SK-N-SH (cell line): ENCODE measurements at regions not wholly inside any gene's neighbourhood (a gene's known extent, or its start where the extent isn't known, plus 50 kb on each side); places are given as distances from the start of the nearest gene placed in this dataset.

Experiments
- CTCF ChIA-PET: fragments of 300-600, 350-600 bp; formaldehyde crosslinking; extraction: SDS; loops from one replicate; lab custom pipeline; 2021; lab: Yijun Ruan, JAX
- POLR2A ChIA-PET: fragments of 350-600 bp; sonication (Branson Sonifier 250); formaldehyde crosslinking; extraction: SDS; loops from one replicate; lab custom pipeline; 2020; ENCODE audit warnings: antibody characterized with exemption, inconsistent platforms; lab: Yijun Ruan, JAX
- DNase-seq: peaks from one replicate; pipeline ENCODE4 v3.0.0; 2012
- H2AFZ ChIP-seq: fragments of 200-600 bp; sonication (generic); 2 replicates; pipeline ENCODE4 v1.8.1; 2016; ENCODE audit warnings: antibody characterized with exemption, mild to moderate bottlenecking, low read depth
- H3F3A ChIP-seq: fragments of 200-600 bp; sonication (generic); replicated peaks from 2 replicates; pipeline ENCODE3; 2016; ENCODE audit warnings: antibody characterized with exemption, mild to moderate bottlenecking; ENCODE audit not compliant: insufficient read depth
- H3K27ac ChIP-seq, 2 experiments: fragments of 200-500 bp in 1 of 2; fragments of 200-600 bp in 1 of 2; sonication (Bioruptor generic) in 1 of 2; sonication (generic), shearing (Covaris generic) in 1 of 2; 2 replicates each; pipeline versions ENCODE4 v1.5.1 to v1.6.1; 2014 to 2016; ENCODE audit warnings: low read depth in 2 of 2, inconsistent platforms in 1 of 2, low read length in 1 of 2, mild to moderate bottlenecking in 1 of 2, mixed read lengths in 1 of 2
- H3K27me3 ChIP-seq: fragments of 200-600 bp; sonication (generic), shearing (Covaris generic); 2 replicates; pipeline ENCODE4 v1.6.1; 2016; ENCODE audit warnings: mixed run types; ENCODE audit not compliant: insufficient read depth
- H3K36me3 ChIP-seq, 2 experiments: fragments of 200-500 bp in 1 of 2; fragments of 200-600 bp in 1 of 2; sonication (Bioruptor generic) in 1 of 2; sonication (generic) in 1 of 2; replicated peaks in 1 of 2; 2 replicates each; pipeline versions ENCODE3 to v1.5.1; 2014 to 2016; ENCODE audit warnings: low read length in 1 of 2, mild to moderate bottlenecking in 1 of 2; ENCODE audit not compliant: insufficient read depth in 2 of 2, control insufficient read depth in 1 of 2
- H3K4me1 ChIP-seq, 2 experiments: fragments of 200-500 bp in 1 of 2; fragments of 200-600 bp in 1 of 2; sonication (Bioruptor generic) in 1 of 2; sonication (generic), shearing (Covaris generic) in 1 of 2; 2 replicates each; pipeline versions ENCODE4 v1.5.1 to v1.6.1; 2014 to 2016; ENCODE audit warnings: low read depth in 1 of 2, low read length in 1 of 2, mixed run types in 1 of 2; ENCODE audit not compliant: insufficient read depth in 2 of 2, control insufficient read depth in 1 of 2
- H3K4me2 ChIP-seq: fragments of 200-600 bp; sonication (generic), shearing (Covaris generic); 2 replicates; pipeline ENCODE4 v1.6.1; 2017; ENCODE audit warnings: mixed run types
- H3K4me3 ChIP-seq, 2 experiments: fragments of 200-500 bp in 1 of 2; fragments of 200-600 bp in 1 of 2; sonication (Bioruptor generic) in 1 of 2; sonication (generic), shearing (Covaris generic) in 1 of 2; 2 replicates each; pipeline versions ENCODE4 v1.5.1 to v1.8.1; 2014 to 2016; ENCODE audit warnings: low read depth in 2 of 2, inconsistent platforms in 1 of 2, low read length in 1 of 2, mild to moderate bottlenecking in 1 of 2, mixed read lengths in 1 of 2, moderate library complexity in 1 of 2
- H3K79me2 ChIP-seq: fragments of 200-600 bp; sonication (generic); 2 replicates; pipeline ENCODE4 v1.8.1; 2017; ENCODE audit warnings: mild to moderate bottlenecking; ENCODE audit not compliant: insufficient read depth
- H3K9ac ChIP-seq: fragments of 200-600 bp; sonication (generic); 2 replicates; pipeline ENCODE4 v1.6.1; 2017; ENCODE audit warnings: mixed run types
- H3K9me2 ChIP-seq: fragments of 200-600 bp; sonication (generic); 2 replicates; pipeline ENCODE4 v1.6.1; 2017; ENCODE audit warnings: mixed run types
- H3K9me3 ChIP-seq: fragments of 200-600 bp; sonication (generic); 2 replicates; pipeline ENCODE4 v1.6.1; 2017; ENCODE audit warnings: mixed run types, mild to moderate bottlenecking, moderate library complexity
- H4K20me1 ChIP-seq: fragments of 200-600 bp; sonication (generic); 2 replicates; pipeline ENCODE4 v1.6.1; 2017; ENCODE audit warnings: mild to moderate bottlenecking, mixed run types; ENCODE audit not compliant: insufficient read depth
- EP300 ChIP-seq, 2 experiments: IDR thresholded peaks; 2 replicates each; pipeline versions ENCODE4 v1.4.0 to v1.6.1; 2012; ENCODE audit warnings: borderline replicate concordance in 1 of 2, low read depth in 1 of 2, low read length in 1 of 2
- FOSL2 ChIP-seq: IDR thresholded peaks from 2 replicates; pipeline ENCODE4 v1.4.0; 2012; ENCODE audit warnings: low read depth, mild to moderate bottlenecking, moderate library complexity, borderline replicate concordance
- FOXM1 ChIP-seq: IDR thresholded peaks from 2 replicates; pipeline ENCODE4 v1.4.0; 2012; ENCODE audit warnings: low read depth, mild to moderate bottlenecking
- GATA2 ChIP-seq: sonication (generic); formaldehyde crosslinking; IDR thresholded peaks from 2 replicates; pipeline ENCODE4 v1.5.0; 2020; ENCODE audit warnings: mild to moderate bottlenecking, missing genetic modification reagents
- IRF3 ChIP-seq: fragments of 150-350 bp; IDR thresholded peaks from 2 replicates; pipeline ENCODE4 v1.6.1; 2016; ENCODE audit warnings: mild to moderate bottlenecking, low read depth, low read length
- MAX ChIP-seq: IDR thresholded peaks from 2 replicates; pipeline ENCODE4 v1.4.0; 2012; ENCODE audit warnings: low read depth
- NFIC ChIP-seq: IDR thresholded peaks from 2 replicates; pipeline ENCODE4 v1.4.0; 2012; ENCODE audit warnings: borderline replicate concordance
- POLR2AphosphoS5 ChIP-seq: IDR thresholded peaks from 2 replicates; pipeline ENCODE4 v1.6.1; 2012; ENCODE audit warnings: low read depth, low read length
- RCOR1 ChIP-seq: fragments of 150-350 bp; IDR thresholded peaks from 2 replicates; pipeline ENCODE4 v1.6.1; 2017; ENCODE audit warnings: antibody characterized with exemption, low read length
- REST ChIP-seq: IDR thresholded peaks from 2 replicates; pipeline ENCODE4 v1.6.1; 2012; ENCODE audit warnings: mild to moderate bottlenecking, low read depth, low read length, moderate library complexity
- SMC3 ChIP-seq: IDR thresholded peaks from 2 replicates; pipeline ENCODE4 v1.6.1; 2012; ENCODE audit warnings: low read depth, low read length, improper control_type of control experiment
- TAF1 ChIP-seq: IDR thresholded peaks from 2 replicates; pipeline ENCODE4 v1.6.1; 2012; ENCODE audit warnings: low read depth, mild to moderate bottlenecking, low read length, moderate library complexity, borderline replicate concordance
- TCF12 ChIP-seq: IDR thresholded peaks from 2 replicates; pipeline ENCODE4 v1.4.0; 2012
- USF2 ChIP-seq: fragments of 150-350 bp; IDR thresholded peaks from 2 replicates; pipeline ENCODE4 v1.6.1; 2017; ENCODE audit warnings: antibody characterized with exemption, low read length, low read depth, borderline replicate concordance
- ZBTB33 ChIP-seq: IDR thresholded peaks from 2 replicates; pipeline ENCODE4 v1.4.0; 2012; ENCODE audit warnings: low read depth, borderline replicate concordance
- WGBS: methylation state at CpG from one replicate; pipeline ENCODE4 v1.1.6; 2017; ENCODE audit warnings: low lambda C conversion rate; 5-methylcytosine and 5-hydroxymethylcytosine counted together

- TF ChIP-seq POLR2AphosphoS5 (no peak), MAX (no peak), SMC3 (no peak), NFIC (no peak), IRF3 (no peak)
- Histone ChIP-seq H3K79me2 (no peaks in the 10 kb centered on the region), H3K4me1 (no peaks in the 10 kb centered on the region), H3K9me2 (no peaks in the 10 kb centered on the region), H3K4me2 (no peak overlapping the region), H3K36me3 (no peaks in the 10 kb centered on the region), H3F3A (no peaks in the 10 kb centered on the region), H4K20me1 (no peaks in the 10 kb centered on the region), H3K27ac (no peak overlapping the region), H3K4me3 (no peak overlapping the region), H3K9me3 (no peaks in the 10 kb centered on the region), H3K27me3 (no peaks in the 10 kb centered on the region), H3K9ac (no peak overlapping the region), H2AFZ (no peak overlapping the region)
- ChIA-PET CTCF (interaction anchor here (0.6 kb wide), 1 partner anchor 588 kb away, joined by 3 read pairs; no protein-coding TSS in a partner anchor), POLR2A (no interaction called here)
- WGBS = 3% methylated on average over 3 of the region's 3 CpGs
- no peak for DNase-seq
Observed at GRCh38 chr6:76840041-76840745, 623.1 kb downstream of the HTR1B start.

- Histone ChIP-seq H3K9ac (no peak overlapping the region), H3K4me2 (no peak overlapping the region), H3F3A (no peaks in the 10 kb centered on the region), H3K4me1 (no peaks in the 10 kb centered on the region), H3K27ac (no peak overlapping the region), H2AFZ (no peak overlapping the region), H4K20me1 (no peaks in the 10 kb centered on the region), H3K9me3 (no peaks in the 10 kb centered on the region), H3K4me3 (no peak overlapping the region), H3K27me3 (no peaks in the 10 kb centered on the region), H3K36me3 (no peaks in the 10 kb centered on the region), H3K79me2 (no peaks in the 10 kb centered on the region), H3K9me2 (no peaks in the 10 kb centered on the region)
- ChIA-PET POLR2A (no interaction called here), CTCF (no interaction called here)
- 9% methylated on average over 2 of the region's 2 CpGs for WGBS
- DNase-seq = no peak
- TF ChIP-seq TCF12 (no peak), NFIC (no peak), SMC3 (no peak), RCOR1 (no peak), EP300 (IDR thresholded peaks at IDR 0.05; ENCODE audit: borderline replicate concordance in 1 of 2, low read depth in 1 of 2, low read length in 1 of 2) (no peak), FOSL2 (no peak), USF2 (no peak), ZBTB33 (no peak), GATA2 (CRISPR knock-in tag) (no peak), FOXM1 (no peak), TAF1 (no peak), REST (no peak), IRF3 (no peak)
Observed at GRCh38 chr6:76839505-76839904, 623.8 kb downstream of the HTR1B start.
